SK-N-MC (cell line): ENCODE measurements at regions not wholly inside any gene's neighbourhood (a gene's known extent, or its start where the extent isn't known, plus 50 kb on each side); places are given as distances from the start of the nearest gene placed in this dataset.

ENCODE experiments used
- EZH2 ChIP-seq: fragments of 200-600 bp; sonication (generic); IDR thresholded peaks from one replicate; pipeline ENCODE4 v1.6.1; 2017; ENCODE audit warnings: antibody characterized with exemption
- POLR2AphosphoS5 ChIP-seq: IDR thresholded peaks from 2 replicates; pipeline ENCODE4 v1.6.1; 2012; ENCODE audit warnings: mild to moderate bottlenecking, low read depth, low read length, borderline replicate concordance

GRCh38 chr6:168180548-168181011, 101.6 kb upstream of the FRMD1 start:
- TF ChIP-seq EZH2: no peak
- TF ChIP-seq POLR2AphosphoS5: no peak
